H9 (cell line): ENCODE measurements at regions not wholly inside any gene's neighbourhood (a gene's known extent, or its start where the extent isn't known, plus 50 kb on each side); places are given as distances from the start of the nearest gene placed in this dataset.

Experiments used
- DNase-seq: peaks from one replicate; pipeline ENCODE4 v3.0.0-alpha.2; 2017
- H2AFZ ChIP-seq: one replicate; pipeline ENCODE4 v1.6.1; 2013; ENCODE audit warnings: mild to moderate bottlenecking, low read length, control low read depth, moderate library complexity
- H2AK5ac ChIP-seq: 2 replicates; pipeline ENCODE4 v1.6.1; 2013; ENCODE audit warnings: low read length, control low read depth, mixed read lengths; ENCODE audit not compliant: insufficient read length
- H2BK120ac ChIP-seq: one replicate; pipeline ENCODE4 v1.6.1; 2013; ENCODE audit warnings: low read depth, mild to moderate bottlenecking, low read length, control low read depth, inconsistent platforms; ENCODE audit not compliant: poor library complexity, severe bottlenecking
- H2BK12ac ChIP-seq: 2 replicates; pipeline ENCODE4 v1.6.1; 2013; ENCODE audit warnings: low read length, control low read depth, mixed read lengths, low read depth; ENCODE audit not compliant: insufficient read length
- H2BK15ac ChIP-seq: 2 replicates; pipeline ENCODE4 v1.6.1; 2013; ENCODE audit warnings: low read depth, low read length, control low read depth
- H2BK20ac ChIP-seq: one replicate; pipeline ENCODE4 v1.6.1; 2013; ENCODE audit warnings: low read depth, mild to moderate bottlenecking, low read length, control low read depth, inconsistent platforms; ENCODE audit not compliant: poor library complexity, severe bottlenecking
- H2BK5ac ChIP-seq: 2 replicates; pipeline ENCODE4 v1.6.1; 2013; ENCODE audit warnings: low read length, control low read depth, mixed read lengths; ENCODE audit not compliant: insufficient read length
- H3K14ac ChIP-seq: 2 replicates; pipeline ENCODE4 v1.6.1; 2013; ENCODE audit warnings: low read length, control low read depth; ENCODE audit not compliant: insufficient read depth
- H3K18ac ChIP-seq: 2 replicates; pipeline ENCODE4 v1.6.1; 2013; ENCODE audit warnings: low read depth, mild to moderate bottlenecking, mixed read lengths, low read length, control low read depth; ENCODE audit not compliant: insufficient read length
- H3K23ac ChIP-seq: 2 replicates; pipeline ENCODE4 v1.6.1; 2013; ENCODE audit warnings: low read length, control low read depth, mixed read lengths, low read depth; ENCODE audit not compliant: insufficient read length
- H3K23me2 ChIP-seq: 2 replicates; pipeline ENCODE4 v1.6.1; 2013; ENCODE audit warnings: low read depth, mild to moderate bottlenecking, mixed read lengths, low read length, control low read depth; ENCODE audit not compliant: insufficient read length, poor library complexity, severe bottlenecking
- H3K27ac ChIP-seq: 2 replicates; pipeline ENCODE4 v1.5.1; 2013; ENCODE audit warnings: low read length, control low read depth, mixed read lengths, low read depth; ENCODE audit not compliant: insufficient read length
- H3K27me3 ChIP-seq: 2 replicates; pipeline ENCODE4 v1.6.1; 2013; ENCODE audit warnings: low read length, control low read depth, inconsistent platforms; ENCODE audit not compliant: insufficient read depth
- H3K4ac ChIP-seq: 2 replicates; pipeline ENCODE4 v1.6.1; 2013; ENCODE audit warnings: low read depth, mild to moderate bottlenecking, control low read depth, inconsistent platforms, low read length, moderate library complexity
- H3K4me1 ChIP-seq: 2 replicates; pipeline ENCODE4 v1.6.1; 2013; ENCODE audit warnings: low read length, control low read depth, inconsistent platforms; ENCODE audit not compliant: insufficient read depth
- H3K4me2 ChIP-seq: 2 replicates; pipeline ENCODE4 v1.6.1; 2013; ENCODE audit warnings: low read length, control low read depth, mixed read lengths; ENCODE audit not compliant: insufficient read length, insufficient read depth
- H3K56ac ChIP-seq: 2 replicates; pipeline ENCODE4 v1.6.1; 2013; ENCODE audit warnings: low read depth, mild to moderate bottlenecking, mixed read lengths, low read length, control low read depth; ENCODE audit not compliant: insufficient read length
- H3K79me1 ChIP-seq: 2 replicates; pipeline ENCODE4 v1.6.1; 2013; ENCODE audit warnings: low read depth, mild to moderate bottlenecking, moderate library complexity, low read length, control low read depth, inconsistent platforms; ENCODE audit not compliant: insufficient read depth, poor library complexity, severe bottlenecking
- H3K79me2 ChIP-seq: 2 replicates; pipeline ENCODE4 v1.6.1; 2013; ENCODE audit warnings: low read length, control low read depth, inconsistent platforms; ENCODE audit not compliant: insufficient read depth
- H3K9ac ChIP-seq: 2 replicates; pipeline ENCODE4 v1.6.1; 2013; ENCODE audit warnings: low read length, control low read depth, mixed read lengths; ENCODE audit not compliant: insufficient read length; ENCODE audit errors: extremely low read depth
- H3K9me3 ChIP-seq: one replicate; pipeline ENCODE4 v1.6.1; 2013; ENCODE audit warnings: low read depth, low read length, inconsistent platforms; ENCODE audit not compliant: control insufficient read depth
- H3T11ph ChIP-seq: one replicate; pipeline ENCODE4 v1.6.1; 2013; ENCODE audit warnings: mild to moderate bottlenecking, low read length, control low read depth, inconsistent platforms
- H4K20me1 ChIP-seq: one replicate; pipeline ENCODE4 v1.6.1; 2013; ENCODE audit not compliant: control insufficient read depth, insufficient read length, insufficient read depth
- H4K5ac ChIP-seq: 2 replicates; pipeline ENCODE4 v1.6.1; 2013; ENCODE audit warnings: low read depth, mild to moderate bottlenecking, mixed read lengths, low read length, control low read depth; ENCODE audit not compliant: insufficient read length
- H4K8ac ChIP-seq: replicated peaks from 2 replicates; pipeline ENCODE4 v1.6.1; 2013; ENCODE audit warnings: low read length, control low read depth, mixed read lengths, low read depth; ENCODE audit not compliant: insufficient read length
- H4K91ac ChIP-seq: 2 replicates; pipeline ENCODE4 v1.6.1; 2013; ENCODE audit warnings: low read depth, mild to moderate bottlenecking, moderate library complexity, mixed read lengths, low read length, control low read depth; ENCODE audit not compliant: insufficient read length
- H3K27ac Mint-ChIP-seq, 3 experiments: 2 replicates in 2 of 3; 3 replicates in 1 of 3; pipeline ENCODE4 v1.8.0; 2020 to 2021; ENCODE audit warnings: mixed read lengths in 3 of 3, mild to moderate bottlenecking in 1 of 3, moderate library complexity in 1 of 3
- H3K27me3 Mint-ChIP-seq: 2 replicates; pipeline ENCODE4 v1.8.0; 2021; ENCODE audit warnings: low read depth, mild to moderate bottlenecking, moderate library complexity, mixed read lengths
- H3K36me3 Mint-ChIP-seq, 3 experiments: 2 replicates in 2 of 3; 3 replicates in 1 of 3; pipeline ENCODE4 v1.8.0; 2020 to 2021; ENCODE audit warnings: low read depth in 3 of 3, mixed read lengths in 3 of 3; ENCODE audit not compliant: insufficient read depth in 1 of 3
- H3K4me1 Mint-ChIP-seq, 2 experiments: 2 replicates each; pipeline ENCODE4 v1.8.0; 2020; ENCODE audit warnings: mixed read lengths in 2 of 2
- H3K4me3 Mint-ChIP-seq, 2 experiments: 2 replicates in 1 of 2; 3 replicates in 1 of 2; pipeline ENCODE4 v1.8.0; 2020 to 2021; ENCODE audit warnings: mild to moderate bottlenecking in 2 of 2, mixed read lengths in 2 of 2, moderate library complexity in 1 of 2
- H3K9me3 Mint-ChIP-seq, 2 experiments: 2 replicates in 1 of 2; 3 replicates in 1 of 2; pipeline ENCODE4 v1.8.0; 2020; ENCODE audit warnings: mild to moderate bottlenecking in 2 of 2, mixed read lengths in 2 of 2, moderate library complexity in 1 of 2
- WGBS: extraction: QIAGEN DNeasy Blood & Tissue Kit; methylation state at CpG from one replicate; pipeline ENCODE4 v1.1.7; 2013; ENCODE audit warnings: missing lambda C conversion rate, low lambda C conversion rate, mixed read lengths; ENCODE audit not compliant: insufficient read length; ENCODE audit errors: extremely low coverage; 5-methylcytosine and 5-hydroxymethylcytosine counted together
- TF ChIP-seq, protein P1 (sequence below): fragments of 200-600 bp; sonication (generic); conservative IDR thresholded peaks from 3 replicates; pipeline ENCODE4 v1.8.0; 2021; ENCODE audit warnings: antibody characterized with exemption, mild to moderate bottlenecking

DNA sequence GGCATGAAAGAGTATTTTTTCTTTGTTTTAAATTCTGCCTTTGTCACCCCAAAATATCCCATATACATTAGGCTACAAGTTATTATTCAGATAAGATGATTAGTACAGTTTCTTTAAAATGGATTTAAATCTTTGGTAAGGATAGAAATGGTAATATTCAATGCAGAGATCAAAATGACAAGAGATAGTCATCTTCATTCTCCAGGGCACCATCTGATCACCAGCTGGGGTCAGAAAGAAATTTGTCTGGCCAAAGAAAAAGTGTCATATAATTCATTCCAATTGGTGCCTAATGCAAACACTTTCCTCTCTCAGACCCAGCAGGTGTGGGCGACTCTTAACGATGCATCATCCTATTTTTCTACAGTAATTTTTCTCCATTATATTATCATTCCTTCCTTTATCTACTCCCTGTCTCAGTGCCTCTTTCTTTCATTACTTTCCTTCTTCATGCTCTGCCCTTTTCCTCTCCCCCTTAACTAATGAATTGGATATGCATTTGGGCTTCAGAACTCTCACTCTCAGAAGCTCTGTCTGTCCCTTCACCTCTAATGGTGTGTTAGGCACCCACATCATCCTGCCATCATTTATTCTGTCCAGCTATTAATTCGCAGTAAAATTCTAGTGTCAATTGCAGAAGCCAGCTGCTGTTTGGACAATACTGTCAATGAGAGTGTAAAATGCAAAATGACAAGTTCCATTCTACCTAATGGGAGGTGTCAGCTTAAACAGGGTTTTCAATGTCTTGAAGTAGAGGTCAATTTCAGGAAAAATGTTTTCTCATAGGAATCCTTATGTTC lies 570.5 kb downstream of the TDRD15 start:
- no peaks in the 10 kb centered on the region; the same call in 1 of the 2 replicates for H3K79me2 ChIP-seq
- no peak overlapping the region for H2BK12ac ChIP-seq
- no peaks in the 10 kb centered on the region for H3K23me2 ChIP-seq
- no peak overlapping the region for H3K18ac ChIP-seq
- H3K27me3 ChIP-seq: no peaks in the 10 kb centered on the region
- H2BK5ac ChIP-seq: no peak overlapping the region
- H3K4me1 ChIP-seq: no peaks in the 10 kb centered on the region
- WGBS: no CpG with 5 or more reads among the region's 3 CpGs
- H3K56ac ChIP-seq: no peak overlapping the region
- no peaks in the 10 kb centered on the region for H3K4me1 Mint-ChIP-seq
- no peak overlapping the region for H3K4me2 ChIP-seq
- no peak overlapping the region for H3K4me3 Mint-ChIP-seq
- no peak overlapping the region for H3K14ac ChIP-seq
- H4K5ac ChIP-seq: no peak overlapping the region
- H3K27ac Mint-ChIP-seq: no peak overlapping the region
- H3K9ac ChIP-seq: no peak overlapping the region
- H2AK5ac ChIP-seq: no peak overlapping the region
- H3K79me1 ChIP-seq: no peaks in the 10 kb centered on the region
- no peaks in the 10 kb centered on the region for H3K9me3 Mint-ChIP-seq
- H2BK120ac ChIP-seq: no peak overlapping the region
- no peak overlapping the region for H4K8ac ChIP-seq
- H3K9me3 ChIP-seq: no peaks in the 10 kb centered on the region
- no peak overlapping the region for H3K4ac ChIP-seq
- no peaks in the 10 kb centered on the region for H4K20me1 ChIP-seq
- H2AFZ ChIP-seq: no peak overlapping the region
- no peak overlapping the region for H3K27ac ChIP-seq
- H3K23ac ChIP-seq: no peak overlapping the region
- H3K27me3 Mint-ChIP-seq: no peaks in the 10 kb centered on the region
- H3K36me3 Mint-ChIP-seq: no peaks in the 10 kb centered on the region
- no peak overlapping the region for H4K91ac ChIP-seq
- no peak overlapping the region for H2BK15ac ChIP-seq
- H3T11ph ChIP-seq: no peak overlapping the region
- H2BK20ac ChIP-seq: no peak overlapping the region
- DNase-seq: no peak
- TF ChIP-seq, protein P1, sequence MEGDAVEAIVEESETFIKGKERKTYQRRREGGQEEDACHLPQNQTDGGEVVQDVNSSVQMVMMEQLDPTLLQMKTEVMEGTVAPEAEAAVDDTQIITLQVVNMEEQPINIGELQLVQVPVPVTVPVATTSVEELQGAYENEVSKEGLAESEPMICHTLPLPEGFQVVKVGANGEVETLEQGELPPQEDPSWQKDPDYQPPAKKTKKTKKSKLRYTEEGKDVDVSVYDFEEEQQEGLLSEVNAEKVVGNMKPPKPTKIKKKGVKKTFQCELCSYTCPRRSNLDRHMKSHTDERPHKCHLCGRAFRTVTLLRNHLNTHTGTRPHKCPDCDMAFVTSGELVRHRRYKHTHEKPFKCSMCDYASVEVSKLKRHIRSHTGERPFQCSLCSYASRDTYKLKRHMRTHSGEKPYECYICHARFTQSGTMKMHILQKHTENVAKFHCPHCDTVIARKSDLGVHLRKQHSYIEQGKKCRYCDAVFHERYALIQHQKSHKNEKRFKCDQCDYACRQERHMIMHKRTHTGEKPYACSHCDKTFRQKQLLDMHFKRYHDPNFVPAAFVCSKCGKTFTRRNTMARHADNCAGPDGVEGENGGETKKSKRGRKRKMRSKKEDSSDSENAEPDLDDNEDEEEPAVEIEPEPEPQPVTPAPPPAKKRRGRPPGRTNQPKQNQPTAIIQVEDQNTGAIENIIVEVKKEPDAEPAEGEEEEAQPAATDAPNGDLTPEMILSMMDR: no peak
